ENCODE measurements at regions not wholly inside any gene's neighbourhood (a gene's known extent, or its start where the extent isn't known, plus 50 kb on each side); places are given as distances from the start of the nearest gene placed in this dataset.

GRCh38 chr1:218575856-218576255 is 230.7 kb downstream of the TGFB2 start:
- no peak overlapping the region for H3K27ac Mint-ChIP-seq

GRCh38 chr1:218582646-218583045 is 237.5 kb downstream of the TGFB2 start:
- Mint-ChIP-seq H3K27me3 (no peaks in the 10 kb centered on the region), H3K4me1 (ENCODE audit: unreplicated experiment) (peaks cover 13% of the 10 kb centered on the region), H3K4me3 (no peak overlapping the region), H3K9me3 (peaks cover 8% of the 10 kb centered on the region), H3K27ac (no peak overlapping the region), H3K36me3 (peaks cover 3% of the 10 kb centered on the region)
- TF ChIP-seq CTCF (conservative IDR thresholded peaks at IDR 0.05): no peak
- no peak for DNase-seq (ENCODE audit: extremely low spot score, unreplicated experiment)

More at GRCh38 chr1:218575856-218576255, 230.7 kb downstream of the TGFB2 start:
- Mint-ChIP-seq H3K4me3 (no peak overlapping the region), H3K27me3 (no peaks in the 10 kb centered on the region), H3K4me1 (ENCODE audit: unreplicated experiment) (no peaks in the 10 kb centered on the region), H3K36me3 (no peaks in the 10 kb centered on the region), H3K9me3 (peaks cover 4% of the 10 kb centered on the region)
- no peak for DNase-seq (ENCODE audit: extremely low spot score, unreplicated experiment)
- no peak for TF ChIP-seq CTCF (conservative IDR thresholded peaks at IDR 0.05)

- Mint-ChIP-seq H3K4me3 (no peak overlapping the region), H3K36me3 (peaks cover 3% of the 10 kb centered on the region), H3K27me3 (no peaks in the 10 kb centered on the region), H3K27ac (no peak overlapping the region), H3K4me1 (ENCODE audit: unreplicated experiment) (peaks cover 13% of the 10 kb centered on the region), H3K9me3 (peaks cover 8% of the 10 kb centered on the region)
- no peak for TF ChIP-seq CTCF (conservative IDR thresholded peaks at IDR 0.05)
- DNase-seq (ENCODE audit: extremely low spot score, unreplicated experiment): no peak
Observed at GRCh38 chr1:218584418-218585155, 239.5 kb downstream of the TGFB2 start.

GRCh38 chr1:218585511-218586184 is 240.5 kb downstream of the TGFB2 start:
- Mint-ChIP-seq H3K4me1 (ENCODE audit: unreplicated experiment) (peaks cover 13% of the 10 kb centered on the region), H3K4me3 (no peak overlapping the region)

GRCh38 chr1:218587900-218588299 is 242.8 kb downstream of the TGFB2 start:
- TF ChIP-seq CTCF (conservative IDR thresholded peaks at IDR 0.05): no peak
- Mint-ChIP-seq H3K4me1 (ENCODE audit: unreplicated experiment) (peaks cover 18% of the 10 kb centered on the region), H3K9me3 (peaks cover 3% of the 10 kb centered on the region), H3K27ac (no peak overlapping the region), H3K36me3 (peaks cover 3% of the 10 kb centered on the region), H3K27me3 (no peaks in the 10 kb centered on the region), H3K4me3 (no peak overlapping the region)
- no peak for DNase-seq (ENCODE audit: extremely low spot score, unreplicated experiment)

More at GRCh38 chr1:218585511-218586184, 240.5 kb downstream of the TGFB2 start:
- peaks cover 3% of the 10 kb centered on the region for H3K36me3 Mint-ChIP-seq
- peak overlapping the region; percentile 64 for H3K27ac Mint-ChIP-seq
- no peak for TF ChIP-seq CTCF (conservative IDR thresholded peaks at IDR 0.05)
- DNase-seq (ENCODE audit: extremely low spot score, unreplicated experiment): peak; percentile 70
- no peaks in the 10 kb centered on the region for H3K27me3 Mint-ChIP-seq
- peaks cover 8% of the 10 kb centered on the region for H3K9me3 Mint-ChIP-seq
